GM12864 (cell line): ENCODE measurements at regions not wholly inside any gene's neighbourhood (a gene's known extent, or its start where the extent isn't known, plus 50 kb on each side); places are given as distances from the start of the nearest gene placed in this dataset.
"Not testable (repeated sequence)": the region's sequence is repeated elsewhere in the genome, so short reads cannot be mapped to it uniquely, and the experiment has no call there.

Source experiments
- DNase-seq: peaks from one replicate; pipeline ENCODE4 v3.0.0-alpha.2; 2011; ENCODE audit warnings: low read depth
- H3K4me3 ChIP-seq: 2 replicates; pipeline ENCODE4 v1.5.1; 2011; ENCODE audit warnings: mild to moderate bottlenecking, low read depth, low read length, control low read depth
- TF ChIP-seq, protein P1 (sequence below): IDR thresholded peaks from 2 replicates; pipeline ENCODE4 v1.5.1; 2011; ENCODE audit warnings: low read depth, mild to moderate bottlenecking, moderate library complexity, low read length, control low read depth, inconsistent platforms; ENCODE audit errors: missing control alignments

DNA sequence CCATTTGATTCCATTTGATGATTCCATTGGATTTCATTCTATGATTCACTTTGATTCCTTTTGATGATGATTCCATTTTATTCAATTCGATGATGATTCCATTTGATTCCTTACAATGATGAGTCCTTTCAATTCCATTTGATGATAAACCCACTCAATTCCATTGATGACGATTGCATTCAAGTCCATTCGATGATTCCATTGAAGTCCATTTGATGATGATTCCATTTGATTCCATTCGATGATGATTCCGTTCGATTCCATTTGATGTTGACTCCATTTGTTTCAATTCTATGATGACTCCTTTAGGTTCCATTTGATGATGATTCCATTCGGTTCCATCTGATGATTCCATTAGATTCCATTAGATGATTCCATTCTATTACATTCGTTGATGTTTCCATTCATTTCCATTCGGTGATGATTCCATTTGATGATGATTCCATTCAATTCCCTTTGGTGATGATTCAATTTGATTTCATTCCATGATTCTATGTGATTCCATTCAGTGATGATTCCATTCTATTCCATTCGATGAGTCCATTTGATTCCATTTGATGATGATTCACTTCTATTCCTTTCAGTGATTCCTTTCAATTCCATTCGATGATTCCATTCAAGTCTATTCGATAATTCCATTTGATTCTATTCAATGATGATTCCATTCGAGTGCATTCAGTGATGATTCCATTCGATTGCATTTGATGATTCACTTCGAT, 1106.0 kb downstream of the RPIA start:
- no peak for DNase-seq
- TF ChIP-seq, protein P1, sequence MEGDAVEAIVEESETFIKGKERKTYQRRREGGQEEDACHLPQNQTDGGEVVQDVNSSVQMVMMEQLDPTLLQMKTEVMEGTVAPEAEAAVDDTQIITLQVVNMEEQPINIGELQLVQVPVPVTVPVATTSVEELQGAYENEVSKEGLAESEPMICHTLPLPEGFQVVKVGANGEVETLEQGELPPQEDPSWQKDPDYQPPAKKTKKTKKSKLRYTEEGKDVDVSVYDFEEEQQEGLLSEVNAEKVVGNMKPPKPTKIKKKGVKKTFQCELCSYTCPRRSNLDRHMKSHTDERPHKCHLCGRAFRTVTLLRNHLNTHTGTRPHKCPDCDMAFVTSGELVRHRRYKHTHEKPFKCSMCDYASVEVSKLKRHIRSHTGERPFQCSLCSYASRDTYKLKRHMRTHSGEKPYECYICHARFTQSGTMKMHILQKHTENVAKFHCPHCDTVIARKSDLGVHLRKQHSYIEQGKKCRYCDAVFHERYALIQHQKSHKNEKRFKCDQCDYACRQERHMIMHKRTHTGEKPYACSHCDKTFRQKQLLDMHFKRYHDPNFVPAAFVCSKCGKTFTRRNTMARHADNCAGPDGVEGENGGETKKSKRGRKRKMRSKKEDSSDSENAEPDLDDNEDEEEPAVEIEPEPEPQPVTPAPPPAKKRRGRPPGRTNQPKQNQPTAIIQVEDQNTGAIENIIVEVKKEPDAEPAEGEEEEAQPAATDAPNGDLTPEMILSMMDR: no peak
- no peak overlapping the region for H3K4me3 ChIP-seq

DNA sequence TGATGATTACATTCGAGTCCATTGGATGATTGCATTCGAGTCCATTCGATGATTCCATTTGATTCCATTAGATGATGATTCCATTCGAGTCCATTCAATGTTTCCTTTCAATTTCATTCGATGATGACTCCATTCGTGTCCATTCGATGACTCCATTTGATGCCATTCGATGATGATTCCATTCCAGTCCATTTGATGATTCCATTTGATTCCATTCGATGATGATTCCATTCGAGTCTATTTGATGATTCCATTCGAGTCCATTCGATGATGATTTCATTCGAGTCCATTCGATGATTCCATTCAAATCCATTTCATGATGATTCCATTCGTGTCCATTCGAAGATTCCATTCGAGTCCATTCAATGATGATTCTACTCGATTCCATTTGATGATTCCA, 1109.7 kb downstream of the RPIA start:
- not testable (repeated sequence) for DNase-seq, H3K4me3 ChIP-seq

DNA sequence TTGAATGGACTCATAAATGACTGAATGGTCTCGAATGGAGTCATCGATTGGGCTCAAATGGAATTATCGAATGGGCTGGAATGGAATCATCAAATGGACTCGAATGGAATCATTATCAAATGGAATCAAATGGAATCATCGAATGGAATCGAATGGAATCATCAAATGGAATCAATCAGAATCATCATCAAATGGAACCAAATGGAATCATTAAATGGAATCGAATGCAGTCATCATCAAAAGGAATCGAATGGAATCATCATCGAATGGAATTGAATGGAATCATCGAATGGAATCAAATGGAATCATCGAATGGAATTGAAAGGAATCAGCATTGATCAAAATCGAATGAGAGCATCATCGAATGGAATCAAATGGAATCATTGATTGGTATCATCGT, 1114.9 kb downstream of the RPIA start:
- H3K4me3 ChIP-seq, DNase-seq: not testable (repeated sequence)

DNA sequence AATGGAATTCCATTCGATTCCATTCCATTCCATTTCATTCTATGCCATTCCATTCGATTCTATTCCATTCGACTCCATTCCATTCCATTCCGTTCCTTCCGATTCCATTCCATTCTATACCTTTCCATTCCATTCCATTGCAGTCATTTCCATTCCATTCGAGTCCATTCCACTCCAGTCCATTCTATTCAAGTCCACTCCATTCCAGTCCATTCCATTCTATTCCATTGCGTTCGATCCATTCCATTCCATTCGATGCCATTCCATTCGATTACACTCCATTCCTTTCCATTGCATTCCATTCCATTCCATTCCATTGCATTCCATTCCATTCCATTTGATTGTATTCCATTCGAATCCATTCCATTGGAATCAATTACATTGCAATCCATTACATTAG, 1119.8 kb downstream of the RPIA start:
- no peak for DNase-seq
- H3K4me3 ChIP-seq: no peak overlapping the region
- TF ChIP-seq, protein P1: no peak

DNA sequence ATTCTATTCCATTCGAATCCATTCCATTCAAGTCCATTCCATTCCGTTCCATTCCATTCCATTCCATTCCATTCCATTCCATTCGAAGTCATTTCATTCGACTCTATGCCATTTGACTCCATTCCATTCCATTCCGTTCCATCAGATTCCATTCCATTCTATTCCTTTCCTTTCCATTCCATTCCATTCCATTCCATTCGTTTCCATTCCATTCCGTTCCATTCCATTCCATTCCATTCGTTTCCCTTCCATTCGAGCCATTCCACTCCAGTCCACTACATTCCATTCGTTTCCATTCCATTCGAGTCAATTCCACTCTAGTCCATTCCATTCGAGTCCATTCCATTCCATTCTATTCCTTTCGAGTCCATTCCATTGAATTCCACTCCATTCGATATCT, 1120.4 kb downstream of the RPIA start:
- H3K4me3 ChIP-seq: not testable (repeated sequence)

DNA sequence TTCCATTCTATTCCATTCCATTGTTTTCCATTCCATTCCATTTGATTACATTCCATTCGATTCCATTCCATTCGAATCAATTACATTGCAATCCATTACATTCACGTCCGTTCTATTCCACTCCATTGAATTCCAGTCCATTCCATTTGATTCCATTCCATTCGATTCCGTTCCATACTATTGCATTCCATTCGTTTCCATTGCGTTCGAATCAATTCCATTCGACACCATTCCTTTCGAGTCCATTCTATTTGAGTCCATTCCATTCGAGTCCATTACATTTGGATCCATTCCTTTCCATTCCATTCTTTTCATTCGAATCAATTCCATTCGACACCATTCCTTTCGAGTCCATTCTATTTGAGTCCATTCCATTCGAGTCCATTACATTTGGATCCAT, 1122.9 kb downstream of the RPIA start:
- DNase-seq, H3K4me3 ChIP-seq: not testable (repeated sequence)

More for the DNA sequence above, 1120.4 kb downstream of the RPIA start:
- DNase-seq: not testable (repeated sequence)

DNA sequence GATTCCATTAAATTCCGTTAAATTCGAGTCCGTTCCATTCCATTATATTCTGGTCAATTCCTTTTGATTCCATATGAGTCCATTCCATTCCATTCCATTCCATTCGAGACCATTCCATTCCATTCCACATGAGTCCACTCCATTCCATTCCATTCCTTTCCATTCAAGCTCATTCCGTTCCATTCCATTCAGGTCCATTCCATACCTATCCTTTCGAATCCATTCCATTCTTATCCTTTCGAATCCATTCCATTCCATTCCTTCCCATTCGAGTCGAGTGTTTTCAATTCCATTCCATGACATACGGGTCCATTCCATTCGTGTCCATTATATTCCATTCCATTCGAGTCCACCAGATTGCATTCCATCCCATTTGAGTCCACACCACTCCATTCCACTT, 1127.4 kb downstream of the RPIA start:
- H3K4me3 ChIP-seq: no peak overlapping the region
- DNase-seq: no peak
- TF ChIP-seq, protein P1: no peak

DNA sequence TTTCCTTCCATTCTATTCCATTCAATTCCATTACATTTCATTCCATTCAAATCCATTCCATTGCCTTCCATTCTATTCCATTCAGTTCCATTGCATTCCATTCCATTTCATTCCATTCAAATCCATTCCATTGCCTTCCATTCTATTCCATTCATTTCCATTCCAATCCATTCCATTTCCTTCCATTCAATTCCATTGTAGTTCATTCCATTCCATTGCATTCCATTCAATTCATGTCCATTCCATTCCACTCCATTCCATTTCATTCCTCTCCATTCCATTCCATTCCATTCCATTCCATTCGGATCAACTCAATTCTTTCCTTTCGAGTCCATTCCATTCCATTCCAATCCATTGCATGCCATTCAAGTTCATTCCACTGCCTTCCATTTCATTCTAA, 1128.3 kb downstream of the RPIA start:
- no peak overlapping the region for H3K4me3 ChIP-seq
- TF ChIP-seq, protein P1: no peak
- no peak for DNase-seq

DNA sequence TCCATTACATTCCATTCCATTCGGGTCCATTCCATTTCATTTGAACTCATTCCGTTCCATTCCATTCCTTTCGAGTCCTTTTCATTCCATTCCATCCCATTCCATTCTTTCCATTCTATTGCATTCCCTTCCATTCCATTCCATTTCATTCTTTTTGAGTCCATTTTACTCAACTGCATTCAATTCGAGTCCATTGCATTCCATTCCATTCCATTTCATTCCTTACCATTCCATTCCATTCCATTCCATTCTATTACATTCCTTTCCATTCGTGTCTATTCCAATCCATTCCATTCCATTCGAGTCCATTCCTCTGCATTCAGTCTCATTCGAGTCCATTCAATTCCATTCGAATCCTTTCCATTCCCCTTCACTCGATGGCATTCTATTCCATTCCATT, 1128.8 kb downstream of the RPIA start:
- DNase-seq: no peak
- TF ChIP-seq, protein P1: no peak
- H3K4me3 ChIP-seq: no peak overlapping the region
